ENCODE measurements at regions not wholly inside any gene's neighbourhood (a gene's known extent, or its start where the extent isn't known, plus 50 kb on each side); places are given as distances from the start of the nearest gene placed in this dataset.

- Histone ChIP-seq H3K27ac (replicated peaks in 1 of 4) (no peak overlapping the region), H3K4me3 (no peak overlapping the region), H3K4me1 (no peaks in the 10 kb centered on the region), H3K9me3 (no peaks in the 10 kb centered on the region), H3K27me3 (no peaks in the 10 kb centered on the region), H3K36me3 (no peaks in the 10 kb centered on the region)
- TF ChIP-seq POLR2AphosphoS5 (IDR thresholded peaks at IDR 0.05): no peak
- no peak for TF ChIP-seq EP300 (IDR thresholded peaks at IDR 0.05)
- no peak for TF ChIP-seq CTCF (IDR thresholded peaks at IDR 0.05)
- no peak for TF ChIP-seq POLR2A (IDR thresholded peaks at IDR 0.05; ENCODE audit: low read depth)
- no peak for DNase-seq (ENCODE audit: extremely low spot score)
- intact Hi-C loops (cut with DNase I): no loop called here
- 44% methylated on average over 3 of the region's 3 CpGs for WGBS
Measured at GRCh38 chr4:14083150-14083549, 455.6 kb upstream of the BOD1L1 start.

- TF ChIP-seq CTCF (IDR thresholded peaks at IDR 0.05) (no peak), EP300 (IDR thresholded peaks at IDR 0.05) (no peak), POLR2AphosphoS5 (IDR thresholded peaks at IDR 0.05) (no peak), POLR2A (IDR thresholded peaks at IDR 0.05; ENCODE audit: low read depth) (no peak)
- no peaks in the 10 kb centered on the region for H3K4me1 ChIP-seq
- H3K4me3 ChIP-seq: no peak overlapping the region
- 67% methylated on average over 2 of the region's 2 CpGs for WGBS
- no peaks in the 10 kb centered on the region for H3K27me3 ChIP-seq
- no peaks in the 10 kb centered on the region for H3K9me3 ChIP-seq
- intact Hi-C loops (cut with DNase I): no loop called here
- H3K27ac ChIP-seq (replicated peaks in 1 of 4): no peak overlapping the region
- DNase-seq (ENCODE audit: extremely low spot score): no peak
- H3K36me3 ChIP-seq: no peaks in the 10 kb centered on the region
Measured at GRCh38 chr4:14084598-14084997, 457.1 kb upstream of the BOD1L1 start.

- H3K4me3 ChIP-seq: no peak overlapping the region
- no peak overlapping the region for H3K27ac ChIP-seq (replicated peaks in 1 of 4)
- H3K9me3 ChIP-seq: no peaks in the 10 kb centered on the region
- H3K4me1 ChIP-seq: no peaks in the 10 kb centered on the region
- TF ChIP-seq POLR2A (IDR thresholded peaks at IDR 0.05; ENCODE audit: low read depth) (no peak), POLR2AphosphoS5 (IDR thresholded peaks at IDR 0.05) (no peak), EP300 (IDR thresholded peaks at IDR 0.05) (no peak), CTCF (IDR thresholded peaks at IDR 0.05) (no peak)
- no peaks in the 10 kb centered on the region for H3K27me3 ChIP-seq
- H3K36me3 ChIP-seq: no peaks in the 10 kb centered on the region
- DNase-seq (ENCODE audit: extremely low spot score): no peak
- intact Hi-C loops (cut with DNase I): no loop called here
- 91% methylated on average over 2 of the region's 2 CpGs for WGBS
Measured at GRCh38 chr4:14087459-14087858, 459.9 kb upstream of the BOD1L1 start.

DNA sequence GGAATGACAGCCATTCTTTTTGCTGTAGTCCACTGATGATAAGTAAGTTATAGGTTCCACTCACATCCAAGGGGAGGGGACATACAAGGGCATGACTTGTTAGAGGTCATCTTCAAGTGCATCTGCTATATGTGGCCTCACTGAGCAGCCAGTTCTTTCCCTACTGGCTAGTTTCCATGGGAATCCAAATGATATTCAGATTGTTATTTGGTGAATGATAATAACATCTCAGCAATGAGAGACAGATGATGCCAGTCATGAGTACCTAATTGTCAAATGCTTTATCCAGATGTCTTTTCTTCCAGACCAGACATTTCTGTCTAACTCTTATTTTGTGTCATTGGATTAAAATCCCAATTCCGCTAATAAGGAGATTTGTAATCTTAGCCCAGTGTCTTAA lies 460.4 kb upstream of the BOD1L1 start:
- TF ChIP-seq CTCF (IDR thresholded peaks at IDR 0.05) (no peak), POLR2AphosphoS5 (IDR thresholded peaks at IDR 0.05) (no peak), EP300 (IDR thresholded peaks at IDR 0.05) (no peak), POLR2A (IDR thresholded peaks at IDR 0.05; ENCODE audit: low read depth) (no peak)
- Histone ChIP-seq H3K9me3 (no peaks in the 10 kb centered on the region), H3K4me1 (no peaks in the 10 kb centered on the region), H3K27me3 (no peaks in the 10 kb centered on the region), H3K36me3 (no peaks in the 10 kb centered on the region), H3K4me3 (no peak overlapping the region), H3K27ac (replicated peaks in 1 of 4) (no peak overlapping the region)
- intact Hi-C loops (cut with DNase I): no loop called here
- 96% methylated on average over 1 of the region's 1 CpG for WGBS
- DNase-seq (ENCODE audit: extremely low spot score): no peak

- H3K4me3 ChIP-seq: no peak overlapping the region
- no peaks in the 10 kb centered on the region for H3K4me1 ChIP-seq
- TF ChIP-seq CTCF (IDR thresholded peaks at IDR 0.05) (no peak), POLR2AphosphoS5 (IDR thresholded peaks at IDR 0.05) (no peak), POLR2A (IDR thresholded peaks at IDR 0.05; ENCODE audit: low read depth) (no peak), EP300 (IDR thresholded peaks at IDR 0.05) (no peak)
- no peak for DNase-seq (ENCODE audit: extremely low spot score)
- H3K27ac ChIP-seq (replicated peaks in 1 of 4): no peak overlapping the region
- H3K36me3 ChIP-seq: no peaks in the 10 kb centered on the region
- no peaks in the 10 kb centered on the region for H3K9me3 ChIP-seq
- no peaks in the 10 kb centered on the region for H3K27me3 ChIP-seq
- intact Hi-C loops (cut with DNase I): no loop called here
Measured at GRCh38 chr4:14091531-14091930, 464.0 kb upstream of the BOD1L1 start.

Measured in esophagus muscularis mucosa (tissue), 4 donors.